RPMI7951 (cell line): ENCODE measurements at regions not wholly inside any gene's neighbourhood (a gene's known extent, or its start where the extent isn't known, plus 50 kb on each side); places are given as distances from the start of the nearest gene placed in this dataset.
"Not testable (repeated sequence)": the region's sequence is repeated elsewhere in the genome, so short reads cannot be mapped to it uniquely, and the experiment has no call there.

Experiments used
- DNase-seq: peaks from one replicate; pipeline ENCODE4 v3.0.0-alpha.2; 2012; ENCODE audit warnings: low read depth

DNA sequence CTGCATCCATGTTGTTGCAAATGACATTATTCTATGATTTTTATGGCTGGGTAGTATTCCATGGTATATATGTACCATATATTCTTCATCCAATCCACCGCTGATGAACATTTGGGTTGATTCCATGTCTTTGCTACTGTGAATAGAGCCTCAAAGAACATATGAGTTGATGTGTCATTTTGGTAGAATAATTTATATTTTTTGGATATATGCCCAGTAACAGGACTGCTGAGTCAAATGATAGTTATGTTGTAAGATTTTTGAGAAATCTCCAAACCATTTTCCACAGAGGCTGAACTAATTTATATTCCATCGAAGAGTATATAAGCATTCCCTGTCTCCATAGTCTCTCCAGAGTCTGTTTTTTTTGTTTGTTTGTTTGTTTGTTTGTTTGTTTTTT, 1373.5 kb downstream of the GRIK2 start:
- DNase-seq, result no peak

DNA sequence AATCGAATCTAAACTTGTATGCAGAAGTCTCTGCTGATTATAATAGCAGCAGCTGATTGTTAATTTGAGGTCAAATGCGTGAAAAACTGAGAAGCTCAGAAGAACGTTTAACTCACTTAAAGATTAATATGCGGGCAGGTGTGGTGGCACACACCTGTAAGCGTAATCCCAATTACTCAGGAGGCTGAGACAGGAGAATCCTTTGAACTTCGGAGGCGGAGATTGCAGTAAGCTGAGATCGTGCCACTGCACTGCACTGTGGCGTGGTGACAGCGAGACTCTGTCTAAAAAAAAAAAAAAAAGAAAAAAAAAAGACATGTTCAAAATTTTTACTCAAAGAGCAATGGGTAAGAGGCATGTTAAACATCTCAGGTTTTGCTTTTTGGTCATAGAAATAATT, 1370.8 kb downstream of the GRIK2 start:
- no peak for DNase-seq

DNA sequence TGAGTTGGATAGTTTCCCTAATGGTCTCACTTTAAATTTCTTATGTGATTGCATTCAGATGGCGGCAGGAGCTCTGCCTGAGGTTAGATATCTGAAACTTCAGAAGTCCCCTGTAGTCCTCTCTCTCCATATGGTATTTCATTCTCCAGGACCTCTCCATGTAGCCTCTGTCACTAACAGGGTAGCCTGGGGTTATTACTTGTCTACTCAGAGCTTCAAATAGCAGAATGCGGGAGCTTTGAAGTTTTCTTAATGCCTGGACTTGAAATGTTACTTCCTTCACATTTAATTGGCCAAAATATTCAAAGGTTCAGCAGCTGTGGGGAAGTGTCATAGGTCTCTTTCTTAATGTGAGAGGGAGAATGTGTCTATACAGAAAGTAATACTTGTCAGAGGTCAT, 1370.4 kb downstream of the GRIK2 start:
- no peak for DNase-seq

DNA sequence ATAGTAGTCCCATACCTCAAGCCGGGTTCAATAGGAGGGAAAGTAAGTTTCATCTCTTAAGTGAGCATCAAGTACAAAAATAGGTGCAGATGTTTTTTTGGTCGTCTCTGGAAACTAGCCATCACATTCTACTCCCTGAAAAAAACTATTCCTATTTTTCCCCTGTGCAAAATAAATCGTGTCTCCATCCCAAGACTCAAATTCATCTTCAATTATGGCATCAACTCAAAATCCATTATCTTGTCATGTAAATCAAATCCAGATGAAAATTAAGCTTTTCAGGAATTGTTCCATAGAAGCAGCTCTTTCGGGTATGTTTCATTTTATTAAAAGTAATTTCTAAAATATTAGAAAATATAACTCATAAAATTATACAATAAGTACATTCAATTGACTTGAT, 1368.4 kb downstream of the GRIK2 start:
- no peak for DNase-seq

DNA sequence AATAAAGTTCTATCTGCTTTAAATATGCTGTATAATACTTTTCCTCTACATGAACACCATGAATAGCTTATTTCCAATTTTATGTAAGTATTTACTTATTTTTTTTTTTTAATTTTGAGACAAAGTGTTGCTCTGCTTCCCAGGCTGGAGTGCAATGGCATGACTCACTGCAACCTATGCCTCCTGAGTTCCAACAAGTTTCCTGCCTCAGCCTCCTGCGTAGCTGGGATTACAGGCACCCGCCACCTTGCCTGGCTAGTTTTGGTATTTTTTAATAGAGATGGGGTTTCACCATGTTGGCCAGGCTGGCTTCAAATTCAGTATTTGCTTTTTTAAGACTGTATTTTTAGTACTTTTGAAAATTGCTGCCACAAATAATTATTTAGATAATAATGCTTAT, 1365.9 kb downstream of the GRIK2 start:
- no peak for DNase-seq

DNA sequence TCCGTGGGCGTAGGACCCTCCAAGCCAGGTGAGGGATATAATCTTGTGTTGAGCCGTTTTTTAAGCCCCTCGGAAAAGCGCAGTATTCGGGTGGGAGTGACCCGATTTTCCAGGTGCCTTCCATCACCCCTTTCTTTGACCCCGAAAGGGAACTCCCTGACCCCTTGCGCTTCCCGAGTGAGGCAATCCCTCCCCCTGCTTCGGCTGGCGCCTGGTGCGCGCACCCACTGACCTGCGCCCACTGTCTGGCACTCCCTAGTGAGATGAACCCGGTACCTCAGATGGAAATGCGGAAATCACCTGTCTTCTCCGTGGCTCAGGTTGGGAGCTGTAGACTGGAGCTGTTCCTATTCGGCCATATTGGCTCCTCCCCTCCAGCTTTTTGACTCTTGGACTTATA, 1365.0 kb downstream of the GRIK2 start:
- DNase-seq, result not testable (repeated sequence)

DNA sequence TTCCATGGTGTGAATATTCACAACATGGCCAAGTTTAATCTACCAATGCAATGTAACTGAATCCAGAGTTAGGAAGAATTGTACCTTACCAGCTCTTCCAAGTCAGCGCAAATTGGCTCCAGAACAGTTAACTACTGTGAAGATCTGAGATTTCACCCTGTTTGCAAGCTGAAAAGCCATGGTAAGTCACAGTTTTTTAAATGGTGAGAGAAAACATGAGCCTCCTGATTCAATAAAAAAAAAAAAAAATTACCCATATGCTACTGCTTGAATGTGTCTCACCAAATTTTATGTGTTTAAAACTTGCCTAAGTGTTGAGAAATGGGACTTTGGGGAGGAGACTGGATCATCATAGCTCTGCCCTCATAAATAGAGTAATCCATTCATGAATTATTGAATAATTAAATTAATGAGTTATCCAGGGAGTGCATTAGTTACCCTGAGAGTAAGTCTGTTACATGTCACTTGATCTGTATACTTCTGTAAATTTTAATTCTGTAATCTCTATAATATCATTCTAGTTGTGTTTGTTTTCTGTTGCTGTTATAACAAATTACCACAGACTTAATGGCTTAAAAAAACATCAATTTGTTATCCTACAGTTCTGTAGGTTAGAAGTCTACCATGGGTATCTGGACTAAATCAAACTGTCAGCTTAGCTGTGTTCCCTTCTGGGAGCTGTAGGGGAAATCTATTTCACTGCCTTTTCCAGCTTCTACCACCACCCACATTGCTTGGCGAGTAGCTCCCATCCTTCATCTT, 1355.9 kb downstream of the GRIK2 start:
- DNase-seq, result no peak

DNA sequence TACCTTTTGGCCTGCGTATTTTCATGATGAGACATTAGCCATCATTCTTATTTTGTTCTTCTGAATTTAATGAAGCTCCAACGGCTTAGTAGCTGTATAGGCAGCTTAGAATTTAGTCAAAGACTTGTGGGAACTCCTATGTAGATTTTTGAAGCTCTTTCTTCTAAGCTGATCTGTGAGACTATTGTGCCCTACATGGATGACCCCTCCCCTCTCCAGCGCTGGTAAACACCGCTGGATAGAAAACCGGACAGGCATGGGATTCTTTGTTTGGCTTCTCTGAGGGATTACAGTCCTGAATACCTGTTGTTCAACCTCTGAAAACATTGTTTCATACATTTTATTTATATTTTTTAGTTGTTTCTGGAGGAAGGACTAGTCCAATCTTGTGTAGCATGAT, 1353.4 kb downstream of the GRIK2 start:
- DNase-seq, result no peak

DNA sequence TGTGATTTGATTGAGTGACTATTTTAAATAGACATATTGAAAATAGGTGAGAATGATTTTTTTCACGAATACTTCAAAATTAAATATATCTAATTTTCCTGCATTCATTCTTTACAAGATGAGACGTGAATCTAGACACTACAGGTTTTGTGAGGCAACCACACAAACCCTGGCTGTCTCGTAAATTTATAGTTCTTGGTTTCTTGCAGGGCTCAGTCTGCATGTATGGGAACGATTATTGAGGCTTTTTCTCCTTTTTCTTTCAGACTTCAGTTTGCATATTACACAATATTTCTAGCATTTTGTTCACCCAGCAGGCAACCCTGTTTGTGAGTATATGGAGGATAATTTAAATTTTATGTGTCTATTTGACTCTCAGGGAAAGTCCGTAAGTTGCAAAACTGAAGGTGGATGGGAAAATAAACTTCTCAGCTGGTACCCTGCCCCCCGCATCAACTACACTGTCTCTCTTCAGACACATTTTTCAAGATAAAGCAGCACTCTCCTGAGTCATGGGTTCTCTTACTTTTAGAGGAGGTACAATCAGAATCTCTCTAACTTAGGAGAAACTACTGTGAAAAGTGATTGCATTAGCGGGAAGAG, 1349.3 kb downstream of the GRIK2 start:
- no peak for DNase-seq

DNA sequence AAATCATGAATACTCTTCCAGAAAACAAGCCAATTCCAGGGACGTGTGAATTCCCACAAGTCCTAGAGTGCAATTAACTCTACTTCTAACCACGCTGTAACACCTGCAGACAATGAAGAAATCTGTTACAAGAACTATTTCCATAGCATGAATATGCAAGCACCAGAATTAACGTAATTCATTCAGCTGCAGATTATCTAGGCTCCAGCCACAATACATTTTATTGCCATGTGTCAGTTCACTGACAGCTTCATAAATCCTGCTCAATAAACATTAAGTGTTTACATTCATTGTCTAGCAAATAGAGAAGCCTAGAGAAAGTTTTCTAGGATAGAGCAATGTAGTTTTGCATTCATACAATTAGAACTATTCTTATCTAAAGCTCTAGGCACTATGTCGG, 1348.5 kb downstream of the GRIK2 start:
- no peak for DNase-seq

DNA sequence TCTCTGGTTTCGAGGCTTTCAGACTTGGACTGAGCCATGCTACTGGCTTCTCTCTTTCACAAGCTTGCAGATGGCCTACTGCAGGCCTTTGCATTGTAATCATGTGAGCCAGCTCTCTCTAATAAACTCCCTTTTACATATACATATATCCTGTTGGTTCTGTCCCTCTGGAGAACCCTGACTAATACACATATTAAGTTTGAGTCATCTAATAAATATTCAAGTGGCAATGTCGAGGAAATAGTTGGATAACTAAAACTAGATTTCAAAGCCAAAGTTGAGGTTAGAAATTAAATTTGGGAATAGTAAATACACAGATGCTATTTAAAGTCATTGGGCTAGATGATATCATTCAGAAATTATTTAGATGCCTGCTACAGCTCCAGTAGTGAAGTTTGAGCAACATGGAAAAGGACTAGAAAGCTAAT, 1343.4 kb downstream of the GRIK2 start:
- no peak for DNase-seq

DNA sequence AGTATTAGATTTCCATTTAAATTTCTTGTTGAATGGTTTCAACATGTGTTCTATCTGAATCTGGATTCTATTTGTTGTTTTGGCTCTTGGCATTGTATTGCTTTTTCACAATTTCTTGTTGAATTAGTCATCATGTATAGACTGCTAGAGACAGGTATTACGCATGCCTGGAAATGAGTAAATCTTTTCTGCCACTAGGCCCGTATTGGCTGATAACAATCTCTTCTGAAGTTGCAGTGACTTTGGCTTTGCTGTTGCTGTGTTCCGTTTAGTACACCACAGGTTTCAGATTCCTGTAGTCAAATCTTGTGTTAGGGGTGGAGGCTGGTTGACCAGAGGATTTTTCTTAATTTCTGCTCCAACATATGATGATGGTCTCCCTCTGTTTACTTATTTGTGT, 1339.4 kb downstream of the GRIK2 start:
- no peak for DNase-seq

DNA sequence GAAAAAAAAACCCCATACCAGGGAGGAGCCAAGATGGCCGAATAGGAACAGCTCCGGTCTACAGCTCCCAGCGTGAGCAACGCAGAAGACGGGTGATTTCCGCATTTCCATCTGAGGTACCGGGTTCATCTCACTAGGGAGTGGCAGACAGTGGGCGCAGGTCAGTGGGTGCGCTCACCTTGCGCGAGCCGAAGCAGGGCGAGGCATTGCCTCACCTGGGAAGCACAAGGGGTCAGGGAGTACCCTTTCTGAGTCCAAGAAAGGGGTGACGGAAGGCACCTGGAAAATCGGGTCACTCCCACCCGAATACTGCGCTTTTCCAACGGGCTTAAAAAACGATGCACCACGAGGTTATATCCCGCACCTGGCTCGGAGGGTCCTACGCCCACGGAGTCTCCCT, 1328.6 kb downstream of the GRIK2 start:
- not testable (repeated sequence) for DNase-seq

DNA sequence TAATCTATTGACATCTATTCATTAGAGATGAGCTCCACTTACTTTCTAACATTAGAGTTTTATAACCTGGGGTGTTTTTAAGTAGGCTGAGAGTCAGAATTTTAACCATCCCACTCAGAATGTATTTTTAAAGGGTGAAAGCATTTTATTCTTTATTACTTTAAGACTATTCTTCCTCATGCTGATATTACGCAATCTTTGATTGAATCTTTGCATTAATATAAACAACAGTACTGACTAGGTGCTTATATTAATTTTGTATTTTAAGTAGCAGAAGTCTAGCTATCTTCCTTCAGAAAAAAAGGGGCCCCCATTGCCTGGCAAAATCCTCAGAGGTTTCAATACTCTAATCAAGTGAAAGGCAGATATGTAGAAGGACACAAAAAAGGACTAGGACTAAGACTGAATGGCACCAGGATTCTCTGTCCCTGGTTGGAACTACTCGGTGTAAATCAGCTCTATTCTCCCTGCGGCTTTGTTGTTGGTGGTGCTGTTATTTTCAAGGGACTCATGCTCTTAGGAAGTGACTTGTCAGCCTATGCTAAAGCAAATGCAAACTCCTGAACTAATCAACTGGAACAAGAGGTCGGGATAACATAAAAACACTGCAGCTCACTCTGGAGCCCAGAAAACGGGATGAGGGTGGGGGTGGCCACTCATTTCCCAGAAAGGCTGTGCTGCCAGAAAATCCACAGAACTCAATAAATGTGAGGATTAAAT, 1324.4 kb downstream of the GRIK2 start:
- DNase-seq, result no peak

DNA sequence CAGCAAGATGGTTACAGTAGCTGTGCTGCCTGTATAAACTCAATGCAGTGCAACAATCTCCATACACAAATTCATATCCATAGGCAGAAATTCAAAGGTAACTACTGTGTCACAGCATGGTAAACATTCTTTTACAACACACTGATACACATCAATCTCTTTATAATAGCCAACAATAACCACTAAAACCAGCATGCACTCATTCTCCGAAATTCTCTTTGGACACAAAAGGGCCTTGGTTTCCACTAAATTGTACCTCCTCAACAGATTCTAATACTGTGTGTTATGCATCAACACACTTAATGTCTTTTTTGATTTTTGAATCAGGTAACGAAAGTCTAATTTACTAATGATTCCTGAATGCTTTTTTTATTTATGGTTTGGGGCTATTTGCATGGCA, 1323.7 kb downstream of the GRIK2 start:
- no peak for DNase-seq

DNA sequence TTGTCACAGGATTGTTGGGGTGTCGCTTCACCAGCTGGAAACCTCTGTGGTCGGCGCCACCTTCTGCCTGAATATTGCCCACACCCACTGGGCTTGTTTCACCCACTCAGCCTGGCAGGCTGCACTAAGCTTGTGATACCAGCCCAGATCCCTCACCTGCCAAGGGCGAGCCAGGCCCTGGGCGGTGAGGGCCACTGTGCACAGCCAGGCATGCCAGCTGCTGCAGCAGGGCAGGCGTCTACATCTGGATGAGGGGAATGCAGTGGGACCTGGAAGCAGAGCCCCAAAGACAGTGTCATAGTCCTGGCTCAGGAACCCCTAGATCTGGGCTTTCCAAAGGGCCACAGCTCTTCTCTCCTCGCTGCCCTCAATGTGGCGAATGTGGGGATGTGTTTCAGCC, 1307.5 kb downstream of the GRIK2 start:
- DNase-seq, result no peak

DNA sequence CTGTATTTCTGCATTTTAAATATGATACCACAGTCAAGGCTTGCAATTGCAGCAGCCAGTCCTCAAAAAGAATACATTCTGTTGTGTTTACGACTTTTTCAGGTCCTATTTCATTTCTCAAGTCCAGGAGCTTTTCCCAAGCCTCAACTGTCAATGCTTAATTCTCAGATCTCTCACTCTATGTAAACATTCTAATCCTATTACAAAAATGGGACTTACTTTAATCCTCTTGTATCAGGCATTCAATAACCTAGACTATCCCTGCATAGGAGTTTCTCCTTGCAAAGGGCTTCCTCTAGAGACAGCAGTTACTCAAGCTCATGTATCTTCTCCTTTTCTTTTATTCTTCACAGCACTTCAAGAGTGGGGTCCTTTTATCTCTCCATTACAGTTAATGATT, 1293.0 kb downstream of the GRIK2 start:
- no peak for DNase-seq

DNA sequence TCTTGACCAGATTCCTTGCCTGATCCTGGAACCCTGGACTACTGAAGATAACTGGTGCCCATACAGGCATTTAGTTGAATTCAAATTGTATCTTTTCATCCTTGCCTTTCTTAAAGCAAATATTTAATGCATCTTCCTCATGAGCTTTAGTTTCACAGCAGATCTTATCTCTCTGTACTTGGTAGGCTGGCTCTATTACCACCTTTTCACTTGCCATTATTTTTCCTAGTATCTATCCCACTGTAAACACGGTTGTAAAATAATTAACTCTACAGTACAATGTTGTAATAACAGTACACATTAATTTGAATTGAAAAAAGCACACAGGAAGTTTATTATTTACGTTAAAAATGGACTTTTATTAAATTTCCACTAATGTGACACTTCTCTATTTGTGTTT, 1286.9 kb downstream of the GRIK2 start:
- no peak for DNase-seq

DNA sequence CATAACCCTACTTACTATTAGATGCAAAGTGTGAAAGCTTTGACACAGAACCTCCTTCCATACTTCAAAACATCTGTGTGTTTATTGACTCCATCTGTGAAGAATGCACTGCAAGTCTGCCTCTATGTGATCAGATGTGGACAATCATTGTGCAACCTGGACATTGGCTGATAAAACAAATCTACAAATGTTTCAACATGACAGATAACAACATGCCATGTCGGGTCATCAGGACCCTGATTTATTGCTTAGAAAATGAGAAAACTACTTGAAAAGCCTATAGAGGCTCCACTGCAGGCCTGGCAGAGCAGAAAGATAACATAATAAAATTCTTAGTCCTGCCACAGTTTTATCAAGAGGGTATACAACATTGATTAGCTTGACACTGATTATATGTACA, 1286.4 kb downstream of the GRIK2 start:
- DNase-seq, result no peak

DNA sequence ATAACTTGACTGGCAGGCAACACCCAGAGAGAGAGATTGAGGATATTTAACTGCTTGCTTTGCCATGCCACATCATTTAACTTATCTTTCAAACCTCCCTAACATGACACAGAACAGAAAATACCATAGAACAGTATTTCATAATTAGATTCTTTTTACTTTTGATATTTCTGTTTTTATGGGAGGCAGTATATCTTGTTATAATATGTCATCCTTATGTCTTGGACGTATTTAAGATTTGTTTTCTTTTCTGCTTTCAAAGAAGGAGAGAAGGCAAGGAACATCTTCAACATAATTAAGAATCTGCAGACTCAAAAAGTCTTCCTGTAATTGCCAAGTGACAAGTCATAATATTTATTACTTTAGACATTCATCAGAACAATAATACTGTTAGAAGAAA, 1283.7 kb downstream of the GRIK2 start:
- DNase-seq, result no peak

DNA sequence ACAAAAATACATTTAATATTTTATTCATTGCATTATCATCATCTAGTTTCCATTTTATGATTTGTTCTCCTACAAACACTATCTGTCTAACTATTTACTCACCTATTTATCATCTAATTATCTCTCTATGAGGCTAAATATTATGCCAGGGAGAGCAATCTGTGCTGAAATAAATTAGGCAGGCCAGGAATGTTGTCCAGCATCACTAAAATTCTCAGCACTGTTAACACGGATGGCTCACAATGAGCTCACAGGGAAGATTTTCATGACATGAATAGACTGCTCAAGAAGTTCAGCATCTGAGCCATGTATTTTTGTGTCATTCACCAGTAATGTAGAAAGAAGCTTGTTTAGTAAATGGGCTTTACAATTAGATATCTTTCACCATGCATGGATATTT, 1277.2 kb downstream of the GRIK2 start:
- no peak for DNase-seq

DNA sequence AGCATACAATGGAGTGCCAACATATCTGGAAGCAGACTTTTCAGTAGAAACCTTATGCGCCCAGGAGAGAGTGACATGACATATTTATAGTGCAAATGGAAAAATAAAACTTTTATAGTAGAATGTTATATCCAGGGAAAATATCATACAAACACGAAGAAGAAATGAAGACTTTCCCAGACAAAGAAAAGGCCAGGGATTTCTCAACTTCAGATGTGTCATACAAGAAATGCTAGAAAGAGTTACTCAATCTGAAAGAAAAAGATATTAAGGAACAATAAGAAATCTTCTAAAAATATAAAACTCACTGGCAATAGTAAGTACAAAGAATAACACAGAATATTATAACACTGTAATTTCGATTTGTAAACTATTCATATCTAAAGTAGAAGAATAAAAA, 1269.3 kb downstream of the GRIK2 start:
- DNase-seq, result no peak

DNA sequence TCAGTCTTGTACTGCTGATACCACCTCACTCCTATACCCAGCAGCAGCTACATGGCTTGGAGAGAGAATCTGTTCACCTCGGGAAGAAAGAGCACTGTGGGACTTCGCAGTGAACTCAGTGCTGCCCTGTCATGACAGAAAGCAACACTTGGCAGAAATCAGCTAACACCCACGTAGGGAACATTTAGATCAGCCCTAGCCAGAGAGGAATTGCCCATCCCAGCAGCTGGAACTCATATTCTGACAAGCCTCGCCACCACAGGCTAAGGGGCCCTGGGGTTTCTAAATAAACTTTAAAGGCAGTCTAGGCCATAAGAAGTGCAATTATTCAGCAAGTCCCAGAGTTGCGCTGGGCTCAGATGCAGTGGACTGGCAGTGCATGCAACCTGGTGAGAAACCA, 1266.8 kb downstream of the GRIK2 start:
- DNase-seq, result no peak
